ENCODE measurements at regions not wholly inside any gene's neighbourhood (a gene's known extent, or its start where the extent isn't known, plus 50 kb on each side); places are given as distances from the start of the nearest gene placed in this dataset.

GRCh38 chr4:13047591-13047990 is 436.5 kb downstream of the RAB28 start:
- DNase-seq (ENCODE audit: low spot score) = no peak

DNA sequence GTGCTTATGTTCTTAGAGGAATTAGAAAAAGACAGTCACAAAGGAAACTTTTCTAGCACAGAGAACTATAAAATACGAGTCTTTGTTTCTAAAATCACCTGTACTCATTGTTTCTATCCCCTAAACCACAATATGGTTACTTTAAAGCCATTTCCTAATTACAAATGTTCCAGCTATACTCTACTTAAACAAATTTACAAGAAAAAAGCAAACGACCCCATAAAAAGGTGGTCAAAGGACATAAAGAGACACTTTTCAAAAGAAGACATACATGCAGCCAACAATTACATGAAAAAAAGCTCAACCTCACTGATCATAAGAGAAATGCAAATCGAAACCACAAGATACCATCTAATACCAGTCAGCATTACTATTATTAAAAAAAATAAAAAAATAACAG is 447.3 kb downstream of the RAB28 start:
- no peak for DNase-seq (ENCODE audit: low spot score)

GRCh38 chr4:13032936-13033335 is 451.2 kb downstream of the RAB28 start:
- DNase-seq (ENCODE audit: low spot score) = no peak

DNA sequence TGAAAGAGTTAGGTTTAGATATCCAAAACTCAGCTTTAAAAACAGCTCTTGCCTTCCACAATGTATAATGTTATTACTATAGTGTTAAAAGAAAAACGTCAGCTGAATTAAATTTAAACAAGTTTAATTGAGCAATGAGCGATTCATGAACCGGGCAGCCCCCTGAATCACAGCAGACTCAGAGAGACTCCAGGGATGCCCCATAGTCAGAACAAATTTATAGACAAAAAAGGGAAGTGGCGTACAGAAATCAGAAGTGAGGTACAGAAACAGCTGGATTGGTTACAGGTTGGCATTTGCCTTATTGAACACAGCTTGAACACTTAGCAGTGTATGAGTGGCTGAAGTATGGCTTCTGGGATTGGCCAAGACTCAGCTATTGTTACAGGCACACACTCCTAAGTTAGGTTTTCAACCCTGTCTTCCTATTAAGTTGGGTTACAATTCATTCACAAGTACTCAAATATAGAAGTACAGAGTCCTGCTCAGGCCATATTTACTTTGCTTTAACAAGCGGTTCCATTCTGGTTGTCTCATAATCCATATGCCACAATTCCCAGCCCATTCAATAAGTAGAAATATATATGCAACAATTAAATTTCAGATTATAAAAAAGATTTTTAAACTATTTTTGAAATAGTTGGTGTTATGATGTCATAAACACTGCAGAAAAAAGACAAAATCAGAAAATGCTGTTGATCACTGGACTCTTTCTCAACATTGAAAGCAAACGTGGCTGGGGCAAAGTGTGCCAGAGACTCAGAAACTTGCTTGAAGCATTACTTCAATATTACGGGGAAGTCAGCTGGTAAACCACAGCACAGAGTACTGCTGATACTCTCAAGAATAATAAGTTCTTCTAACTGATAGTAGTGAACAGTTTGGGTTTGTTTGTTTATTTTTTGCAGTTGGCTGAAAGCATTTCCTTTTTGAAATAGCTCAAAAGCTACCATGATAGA is 459.7 kb downstream of the RAB28 start:
- no peak for DNase-seq (ENCODE audit: low spot score)

GRCh38 chr4:13007802-13008470 is 476.2 kb downstream of the RAB28 start:
- DNase-seq (ENCODE audit: low spot score) = no peak

GRCh38 chr4:12993923-12994322 is 490.2 kb downstream of the RAB28 start:
- DNase-seq (ENCODE audit: low spot score) = no peak

DNA sequence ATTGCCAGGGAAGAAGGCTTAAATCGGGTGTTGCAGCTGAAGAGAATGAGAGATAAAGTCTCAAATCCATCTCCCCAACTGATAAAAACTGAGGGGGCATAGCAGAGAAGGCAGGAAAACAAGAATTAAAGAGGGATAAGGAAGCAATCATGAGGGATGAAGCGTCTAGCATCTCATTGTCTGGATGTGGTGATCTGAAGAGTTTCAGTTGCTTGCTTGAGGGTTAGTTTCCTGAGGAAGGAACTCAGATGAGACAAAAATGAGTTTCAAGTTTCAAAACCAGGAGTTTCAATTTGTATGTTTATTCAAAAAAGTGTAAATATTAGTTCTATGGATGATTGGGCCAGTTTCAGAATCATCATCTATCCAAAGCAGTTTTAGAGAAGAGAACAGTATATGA is 496.9 kb downstream of the RAB28 start:
- no peak for DNase-seq (ENCODE audit: low spot score)

DNA sequence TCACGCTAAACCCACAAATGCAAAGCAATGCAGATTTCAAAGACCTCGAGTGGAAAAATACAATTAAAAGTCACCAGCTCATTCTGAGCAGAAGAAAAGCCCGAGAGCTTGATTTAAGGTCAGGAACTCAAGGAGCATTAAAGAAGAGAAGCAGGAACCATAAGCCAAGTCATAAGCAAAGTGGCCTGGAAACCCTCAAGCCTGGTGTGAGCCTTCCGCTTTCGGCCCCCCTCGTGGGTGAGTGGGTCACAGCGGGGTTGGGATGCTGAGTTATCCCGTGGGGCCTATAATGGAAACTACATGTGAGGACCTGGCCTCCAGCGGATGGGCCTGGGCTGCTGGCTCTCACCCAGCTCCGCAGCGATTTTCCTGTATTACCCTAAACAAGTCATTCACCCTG is 504.3 kb downstream of the RAB28 start:
- no peak for DNase-seq (ENCODE audit: low spot score)

DNA sequence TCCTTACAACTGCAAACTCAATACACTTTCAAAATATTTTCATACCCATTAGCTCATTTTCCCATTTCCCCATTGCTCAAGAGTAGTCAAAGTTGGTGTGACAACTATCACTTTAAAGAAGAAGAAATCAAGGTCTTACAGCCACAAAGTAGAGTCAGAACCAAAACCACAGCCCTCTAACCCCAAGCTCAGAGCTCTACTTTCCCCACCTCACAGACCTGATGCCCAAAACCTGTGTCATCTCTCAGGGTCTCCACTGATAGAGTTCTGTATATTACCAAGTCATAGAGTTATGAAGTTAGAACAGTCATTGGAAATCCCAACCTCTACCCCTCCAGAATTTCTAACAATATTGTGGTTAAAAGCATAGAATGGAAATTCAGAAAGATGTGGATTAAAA is 505.8 kb downstream of the RAB28 start:
- no peak for DNase-seq (ENCODE audit: low spot score)

DNA sequence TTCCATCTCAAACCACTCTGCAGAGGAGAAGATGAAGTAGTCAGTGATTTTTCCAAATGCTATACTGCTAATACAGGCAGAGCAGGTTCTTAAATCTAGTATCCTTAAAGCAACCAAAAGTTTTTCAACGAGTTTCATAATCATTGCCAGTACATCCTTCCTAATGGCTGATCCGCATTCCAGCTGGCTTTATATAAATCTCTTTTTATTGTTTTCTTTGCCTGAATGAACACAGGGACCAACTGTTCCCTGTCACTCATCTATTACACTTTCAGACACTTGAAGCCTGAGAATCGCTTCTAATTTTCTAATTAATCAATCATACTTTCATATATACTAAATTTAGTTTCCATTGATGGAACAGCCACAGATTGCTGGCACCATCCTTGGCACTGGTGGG is 508.6 kb downstream of the RAB28 start:
- no peak for DNase-seq (ENCODE audit: low spot score)

- DNase-seq (ENCODE audit: low spot score) = no peak
Observed at GRCh38 chr4:12973522-12973921, 510.6 kb downstream of the RAB28 start.

DNA sequence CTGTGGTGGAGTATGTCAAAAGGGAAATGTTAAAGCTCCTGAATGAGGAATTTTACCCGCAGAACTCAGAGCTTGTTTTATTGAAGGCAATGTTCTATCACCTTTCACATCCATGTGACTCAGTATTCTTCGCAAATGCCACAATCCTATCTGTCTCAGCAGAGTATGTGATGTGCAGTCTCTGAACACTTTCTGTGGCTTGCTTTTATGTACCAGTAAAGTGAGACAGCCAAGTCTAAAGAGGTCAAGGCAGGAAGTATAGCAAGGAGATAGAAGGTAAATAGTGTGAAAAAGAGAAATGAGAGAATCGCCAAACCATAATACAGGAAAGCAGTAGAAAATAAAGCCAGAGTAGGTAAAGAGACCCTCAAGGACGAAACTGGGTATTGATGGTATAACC is 515.8 kb downstream of the RAB28 start:
- no peak for DNase-seq (ENCODE audit: low spot score)

GRCh38 chr4:12966726-12967125 is 517.4 kb downstream of the RAB28 start:
- DNase-seq (ENCODE audit: low spot score) = no peak

DNA sequence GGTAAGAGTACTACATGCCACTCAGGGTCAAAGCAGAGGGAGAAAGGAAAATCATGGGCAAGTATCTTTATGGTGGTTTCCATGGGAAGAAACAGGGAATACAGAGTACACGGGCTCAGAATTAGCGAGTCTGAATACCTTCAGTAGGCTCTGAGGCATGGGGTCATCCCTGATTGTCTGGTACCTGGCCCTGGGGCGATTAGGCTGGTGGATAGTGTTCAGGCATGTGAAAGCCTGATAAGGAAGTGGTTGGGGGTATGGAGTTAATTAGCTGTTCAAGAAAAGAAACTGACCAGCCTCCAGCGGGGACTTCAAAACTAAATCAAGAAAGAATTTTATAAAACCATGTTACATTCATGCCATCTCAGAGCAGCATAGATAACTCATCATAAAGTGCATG is 518.8 kb downstream of the RAB28 start:
- no peak for DNase-seq (ENCODE audit: low spot score)

DNA sequence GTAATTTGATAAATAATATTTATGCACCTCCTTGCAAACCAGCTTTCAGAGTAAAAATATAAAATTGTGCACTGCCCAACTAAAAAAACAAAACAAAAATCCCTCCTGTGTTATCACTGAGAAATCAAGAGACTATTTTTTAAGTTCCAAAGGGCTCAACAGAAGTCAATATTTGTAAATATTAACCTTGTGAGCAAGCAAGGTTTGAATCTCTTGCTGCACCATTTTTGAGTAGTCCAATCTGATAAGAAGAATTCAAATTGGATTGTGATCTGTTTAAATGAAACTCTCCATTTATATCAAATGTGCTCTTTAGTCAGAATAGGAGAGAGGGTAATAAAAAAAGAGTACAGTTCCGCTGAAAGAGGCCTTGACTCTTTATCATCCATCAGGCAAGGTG is 520.2 kb downstream of the RAB28 start:
- DNase-seq (ENCODE audit: low spot score) = no peak

- no peak for DNase-seq (ENCODE audit: low spot score)
Observed at GRCh38 chr4:12963291-12963690, 520.8 kb downstream of the RAB28 start.

DNA sequence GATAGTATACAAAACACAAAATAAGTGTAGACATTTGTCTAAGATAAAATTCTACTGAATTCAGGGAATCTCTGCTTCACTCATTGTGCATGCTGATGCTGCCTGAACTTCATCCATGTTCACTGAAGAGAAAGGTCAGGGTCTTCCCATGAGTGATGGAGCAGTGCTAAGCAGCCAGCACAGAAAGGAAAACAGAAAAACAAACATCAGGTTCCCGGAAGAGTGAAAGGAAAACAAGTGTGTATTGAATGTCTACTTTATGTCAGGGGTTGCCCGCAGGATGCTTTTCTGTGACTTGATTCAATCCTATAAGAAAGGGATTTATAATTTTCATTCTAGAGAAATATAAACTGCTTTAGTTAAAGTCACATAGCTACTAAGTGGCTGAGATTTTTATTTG is 522.4 kb downstream of the RAB28 start:
- no peak for DNase-seq (ENCODE audit: low spot score)

GRCh38 chr4:12958436-12958835 is 525.7 kb downstream of the RAB28 start:
- DNase-seq (ENCODE audit: low spot score) = no peak

- DNase-seq (ENCODE audit: low spot score) = no peak
Observed at GRCh38 chr4:12957108-12957507, 527.0 kb downstream of the RAB28 start.

DNA sequence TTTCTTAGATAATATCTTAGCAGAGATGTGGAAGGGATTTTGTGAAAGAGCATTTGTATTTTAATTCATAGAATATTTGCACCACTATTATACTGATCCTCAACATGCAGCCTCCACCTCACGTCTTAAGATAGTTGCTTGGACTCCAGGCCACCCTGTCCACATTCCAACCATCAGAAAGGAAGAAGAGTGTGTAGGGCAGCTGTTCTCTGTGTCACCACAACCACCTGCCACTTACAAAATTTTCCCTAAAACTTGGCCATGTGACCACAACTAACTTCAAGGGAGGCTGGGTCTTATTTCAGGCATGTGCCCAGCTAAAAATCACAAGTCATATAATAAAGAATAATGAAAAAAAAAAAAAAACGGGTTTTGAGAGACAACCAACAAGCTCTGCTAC is 528.1 kb downstream of the RAB28 start:
- no peak for DNase-seq (ENCODE audit: low spot score)

DNA sequence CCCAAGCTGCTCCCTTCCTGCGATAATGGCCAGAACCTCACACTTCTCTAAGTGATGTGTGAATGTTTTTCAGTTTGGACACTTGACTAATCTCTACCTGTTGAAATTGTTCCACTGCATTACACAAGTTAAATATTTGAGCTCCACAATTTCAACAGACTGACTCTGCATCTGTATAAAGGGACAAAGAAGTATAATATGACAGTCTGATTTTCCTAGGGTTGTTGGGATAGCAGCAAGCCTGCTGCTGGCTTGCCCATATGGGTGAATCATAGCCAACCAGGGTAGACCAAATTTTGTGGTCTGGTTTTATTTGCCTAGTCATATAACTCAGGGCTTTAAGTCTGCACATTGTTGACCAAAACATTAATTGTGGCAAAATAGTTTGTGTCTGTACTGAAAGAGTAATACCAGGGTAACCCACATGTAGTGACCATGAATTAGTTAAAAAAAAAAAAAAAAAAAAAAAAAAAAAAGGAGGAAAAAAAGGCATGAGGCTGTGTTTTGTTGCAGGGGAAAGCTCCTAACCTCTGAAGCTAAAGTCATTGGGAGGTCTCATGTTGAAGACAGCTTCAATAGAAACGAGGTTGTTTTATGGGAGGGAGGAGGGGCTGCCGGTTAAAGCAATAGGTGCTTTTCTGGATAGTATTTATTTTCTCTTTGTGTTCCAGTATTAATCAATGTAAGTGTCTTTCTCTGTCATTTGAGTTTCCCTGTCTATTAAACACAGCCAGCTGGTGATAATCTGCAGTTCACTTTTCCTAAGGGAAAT is 534.2 kb downstream of the RAB28 start:
- DNase-seq (ENCODE audit: low spot score) = no peak

DNA sequence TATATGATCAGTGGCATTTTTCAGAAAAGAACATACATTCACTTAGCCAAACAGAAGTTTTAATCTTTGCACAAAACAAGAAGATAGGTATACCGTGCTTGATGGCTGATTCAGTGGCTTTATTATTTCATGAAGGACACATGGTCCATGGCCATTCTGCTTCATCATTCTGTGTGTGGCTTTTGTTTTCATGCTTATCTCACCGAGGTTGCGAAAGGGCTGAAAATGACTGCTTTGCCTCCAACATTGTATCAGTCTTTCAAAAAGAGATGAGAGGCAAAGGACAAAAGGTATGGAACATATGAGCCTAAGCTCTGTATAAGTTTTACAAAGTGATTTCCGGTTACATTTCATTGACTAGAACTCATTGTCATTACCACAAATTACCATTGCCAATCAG is 541.1 kb downstream of the RAB28 start:
- no peak for DNase-seq (ENCODE audit: low spot score)

DNA sequence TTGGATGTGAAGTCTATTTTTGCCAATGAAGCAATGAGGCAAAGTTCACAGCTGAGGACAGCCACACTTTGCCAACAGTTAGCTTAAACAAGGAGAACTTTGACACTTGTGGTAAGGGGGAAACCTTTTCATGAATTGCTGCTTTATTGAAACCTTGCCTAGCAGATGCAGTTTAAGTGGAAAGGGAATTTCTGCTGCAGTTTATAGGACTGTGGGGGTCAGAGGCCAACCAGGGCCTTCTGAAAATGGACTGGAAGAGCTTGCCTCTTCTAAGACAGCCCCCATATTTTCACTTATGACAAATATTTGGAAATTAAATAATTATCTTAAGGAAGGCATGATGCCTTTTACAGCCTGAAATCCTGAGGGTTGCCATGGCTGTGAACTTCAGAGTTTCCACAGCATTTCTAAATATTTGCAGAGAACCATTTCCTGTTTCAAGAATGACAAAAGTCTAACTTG is 550.3 kb downstream of the RAB28 start:
- DNase-seq (ENCODE audit: low spot score) = no peak
